SK-N-MC (cell line): ENCODE measurements at regions not wholly inside any gene's neighbourhood (a gene's known extent, or its start where the extent isn't known, plus 50 kb on each side); places are given as distances from the start of the nearest gene placed in this dataset.
A peak's percentile ranks its signal among the peaks of the same experiment; 100 is the strongest.

Source experiments
- DNase-seq: peaks from one replicate; pipeline ENCODE4 v3.0.0-alpha.2; 2011; ENCODE audit warnings: low read depth, low spot score
- H3K27ac ChIP-seq: fragments of 200-600 bp; sonication (generic); 2 replicates; pipeline ENCODE4 v1.5.1; 2016; ENCODE audit warnings: mixed run types
- H3K36me3 ChIP-seq: fragments of 200-600 bp; sonication (generic); 2 replicates; pipeline ENCODE4 v1.6.1; 2017; ENCODE audit warnings: antibody characterized with exemption, low read length, mixed read lengths; ENCODE audit not compliant: insufficient read depth
- H3K4me3 ChIP-seq: fragments of 200-600 bp; sonication (generic); 2 replicates; pipeline ENCODE4 v1.5.1; 2016
- H3K9ac ChIP-seq: fragments of 200-600 bp; sonication (generic); 2 replicates; pipeline ENCODE4 v1.8.0; 2017; ENCODE audit warnings: mixed run types, mixed read lengths; ENCODE audit not compliant: insufficient read length
- H3K9me3 ChIP-seq: fragments of 200-600 bp; sonication (generic); 2 replicates; pipeline ENCODE4 v1.6.1; 2017; ENCODE audit warnings: low read depth, mild to moderate bottlenecking, antibody characterized with exemption, low read length, moderate library complexity, mixed read lengths
- EZH2 ChIP-seq: fragments of 200-600 bp; sonication (generic); IDR thresholded peaks from one replicate; pipeline ENCODE4 v1.6.1; 2017; ENCODE audit warnings: antibody characterized with exemption
- FOXP2 ChIP-seq: optimal IDR thresholded peaks from 2 replicates; pipeline ENCODE3; 2011; ENCODE audit warnings: mild to moderate bottlenecking, moderate library complexity; ENCODE audit not compliant: insufficient read depth; ENCODE audit errors: extremely low read length, control extremely low read depth
- POLR2AphosphoS5 ChIP-seq: IDR thresholded peaks from 2 replicates; pipeline ENCODE4 v1.6.1; 2012; ENCODE audit warnings: mild to moderate bottlenecking, low read depth, low read length, borderline replicate concordance

GRCh38 chr2:193907561-193907960 is 1712.8 kb upstream of the TMEFF2 start:
- Histone ChIP-seq H3K9me3 (no peaks in the 10 kb centered on the region), H3K27ac (peak overlapping the region; percentile 72), H3K36me3 (no peaks in the 10 kb centered on the region), H3K9ac (no peak overlapping the region), H3K4me3 (no peak overlapping the region)
- TF ChIP-seq FOXP2 (no peak), POLR2AphosphoS5 (no peak), EZH2 (no peak)
- no peak for DNase-seq

- no peak for TF ChIP-seq EZH2
- no peak for TF ChIP-seq FOXP2
- H3K27ac ChIP-seq = no peak overlapping the region
- H3K36me3 ChIP-seq = no peaks in the 10 kb centered on the region
- no peak overlapping the region for H3K4me3 ChIP-seq
- H3K9me3 ChIP-seq = no peaks in the 10 kb centered on the region
- no peak overlapping the region for H3K9ac ChIP-seq
- DNase-seq = no peak
These were observed 1705.6 kb upstream of the TMEFF2 start for GRCh38 chr2:193900292-193900691.

- no peak for DNase-seq
- no peak for TF ChIP-seq EZH2
- TF ChIP-seq FOXP2 = no peak
- H3K36me3 ChIP-seq = no peaks in the 10 kb centered on the region
- no peaks in the 10 kb centered on the region for H3K9me3 ChIP-seq
- no peak overlapping the region for H3K27ac ChIP-seq
- H3K9ac ChIP-seq = no peak overlapping the region
- no peak overlapping the region for H3K4me3 ChIP-seq
These were observed 1700.5 kb upstream of the TMEFF2 start for GRCh38 chr2:193895226-193895625.

- no peak overlapping the region for H3K9ac ChIP-seq
- TF ChIP-seq EZH2 (no peak), FOXP2 (no peak), POLR2AphosphoS5 (no peak)
- H3K9me3 ChIP-seq = no peaks in the 10 kb centered on the region
- no peak for DNase-seq
- no peak overlapping the region for H3K27ac ChIP-seq
- no peaks in the 10 kb centered on the region for H3K36me3 ChIP-seq
- H3K4me3 ChIP-seq = no peak overlapping the region
These were observed 1699.3 kb upstream of the TMEFF2 start for GRCh38 chr2:193894081-193894480.

- Histone ChIP-seq H3K9me3 (no peaks in the 10 kb centered on the region), H3K27ac (no peak overlapping the region), H3K36me3 (no peaks in the 10 kb centered on the region), H3K4me3 (no peak overlapping the region), H3K9ac (no peak overlapping the region)
- DNase-seq = no peak
- TF ChIP-seq POLR2AphosphoS5 (no peak), EZH2 (no peak), FOXP2 (no peak)
These were observed 1696.3 kb upstream of the TMEFF2 start for GRCh38 chr2:193891023-193891422.

- H3K9ac ChIP-seq = no peak overlapping the region
- TF ChIP-seq POLR2AphosphoS5 (no peak), FOXP2 (no peak), EZH2 (no peak)
- H3K4me3 ChIP-seq = no peak overlapping the region
- H3K9me3 ChIP-seq = no peaks in the 10 kb centered on the region
- DNase-seq = no peak
- no peak overlapping the region for H3K27ac ChIP-seq
- H3K36me3 ChIP-seq = no peaks in the 10 kb centered on the region
These were observed 1690.7 kb upstream of the TMEFF2 start for GRCh38 chr2:193885419-193885818.

- Histone ChIP-seq H3K4me3 (no peak overlapping the region), H3K36me3 (no peaks in the 10 kb centered on the region), H3K9me3 (no peaks in the 10 kb centered on the region), H3K9ac (no peak overlapping the region), H3K27ac (no peak overlapping the region)
- no peak for DNase-seq
- TF ChIP-seq EZH2 (no peak), FOXP2 (no peak), POLR2AphosphoS5 (no peak)
These were observed 1689.1 kb upstream of the TMEFF2 start for GRCh38 chr2:193883820-193884219.

- H3K36me3 ChIP-seq = no peaks in the 10 kb centered on the region
- H3K27ac ChIP-seq = no peak overlapping the region
- H3K9me3 ChIP-seq = no peaks in the 10 kb centered on the region
- no peak overlapping the region for H3K9ac ChIP-seq
- TF ChIP-seq POLR2AphosphoS5 = no peak
- TF ChIP-seq FOXP2 = no peak
- no peak overlapping the region for H3K4me3 ChIP-seq
- no peak for DNase-seq
These were observed 1682.2 kb upstream of the TMEFF2 start for GRCh38 chr2:193876980-193877379.

GRCh38 chr2:193869564-193869963 is 1674.8 kb upstream of the TMEFF2 start:
- Histone ChIP-seq H3K27ac (no peak overlapping the region), H3K36me3 (no peaks in the 10 kb centered on the region), H3K9me3 (no peaks in the 10 kb centered on the region), H3K4me3 (no peak overlapping the region), H3K9ac (no peak overlapping the region)
- TF ChIP-seq FOXP2 (no peak), EZH2 (no peak), POLR2AphosphoS5 (no peak)
- no peak for DNase-seq

- no peaks in the 10 kb centered on the region for H3K36me3 ChIP-seq
- no peak overlapping the region for H3K9ac ChIP-seq
- H3K4me3 ChIP-seq = no peak overlapping the region
- H3K9me3 ChIP-seq = no peaks in the 10 kb centered on the region
- no peak overlapping the region for H3K27ac ChIP-seq
- no peak for DNase-seq
- TF ChIP-seq EZH2 (no peak), FOXP2 (no peak), POLR2AphosphoS5 (no peak)
These were observed 1674.1 kb upstream of the TMEFF2 start for GRCh38 chr2:193868833-193869232.
